Keratinocyte (primary cell): ENCODE measurements at regions not wholly inside any gene's neighbourhood (a gene's known extent, or its start where the extent isn't known, plus 50 kb on each side); places are given as distances from the start of the nearest gene placed in this dataset.

Experiments used
- DNase-seq: peaks from one replicate; pipeline ENCODE4 v3.0.0-alpha.2; 2011; ENCODE audit warnings: low read depth, missing footprints, low spot score
- FAIRE-seq: peaks from 2 replicates; lab custom pipeline; 2011; peaks lifted over from hg19 to GRCh38; lab: Jason Lieb, UNC
- H2AFZ ChIP-seq: 2 replicates; pipeline ENCODE4 v1.6.0; 2012; ENCODE audit warnings: low read length, control low read depth, inconsistent platforms; ENCODE audit not compliant: control insufficient read depth
- H3K27ac ChIP-seq: 2 replicates; pipeline ENCODE4 v1.5.1; 2011; ENCODE audit warnings: low read length; ENCODE audit not compliant: control insufficient read depth, insufficient read depth
- H3K27me3 ChIP-seq: 3 replicates; pipeline ENCODE4 v1.6.0; 2011; ENCODE audit warnings: low read length; ENCODE audit not compliant: control insufficient read depth, insufficient read depth; ENCODE audit errors: extremely low read depth
- H3K36me3 ChIP-seq, 2 experiments: 2 replicates in 1 of 2; 3 replicates in 1 of 2; pipeline ENCODE4 v1.5.1; 2011; ENCODE audit warnings: low read length in 2 of 2, mild to moderate bottlenecking in 1 of 2; ENCODE audit not compliant: control insufficient read depth in 2 of 2, insufficient read depth in 2 of 2; ENCODE audit errors: extremely low read depth in 1 of 2
- H3K4me1 ChIP-seq: 3 replicates; pipeline ENCODE4 v1.5.1; 2011; ENCODE audit warnings: low read length; ENCODE audit not compliant: control insufficient read depth, insufficient read depth; ENCODE audit errors: extremely low read depth
- H3K4me2 ChIP-seq: 3 replicates; pipeline ENCODE4 v1.6.0; 2011; ENCODE audit warnings: low read depth, low read length; ENCODE audit not compliant: control insufficient read depth, insufficient read depth; ENCODE audit errors: extremely low read depth
- H3K4me3 ChIP-seq, 3 experiments: fragments of 200-600 bp in 1 of 3; sonication (generic) in 1 of 3; 2 replicates in 2 of 3; 3 replicates in 1 of 3; pipeline ENCODE4 v1.5.1; 2011 to 2016; ENCODE audit warnings: low read length in 3 of 3, mild to moderate bottlenecking in 3 of 3, control low read depth in 2 of 3, inconsistent platforms in 1 of 3, low read depth in 1 of 3, mixed read lengths in 1 of 3, mixed run types in 1 of 3, moderate library complexity in 1 of 3; ENCODE audit not compliant: control insufficient read depth in 2 of 3, insufficient read depth in 2 of 3; ENCODE audit errors: extremely low read depth in 1 of 3
- H3K79me2 ChIP-seq: 2 replicates; pipeline ENCODE4 v1.6.0; 2012; ENCODE audit warnings: low read length; ENCODE audit not compliant: control insufficient read depth, insufficient read depth
- H3K9ac ChIP-seq: 3 replicates; pipeline ENCODE4 v1.6.0; 2011; ENCODE audit warnings: low read length; ENCODE audit not compliant: control insufficient read depth, insufficient read depth; ENCODE audit errors: extremely low read depth
- H3K9me1 ChIP-seq: 3 replicates; pipeline ENCODE4 v1.6.0; 2011; ENCODE audit warnings: low read length; ENCODE audit not compliant: control insufficient read depth, insufficient read depth; ENCODE audit errors: extremely low read depth
- H3K9me3 ChIP-seq: 2 replicates; pipeline ENCODE4 v1.5.1; 2012; ENCODE audit warnings: low read depth, low read length; ENCODE audit not compliant: control insufficient read depth
- H4K20me1 ChIP-seq: 3 replicates; pipeline ENCODE4 v1.6.0; 2011; ENCODE audit warnings: low read length; ENCODE audit not compliant: control insufficient read depth, insufficient read depth; ENCODE audit errors: extremely low read depth
- EZH2 ChIP-seq: IDR thresholded peaks from one replicate; pipeline ENCODE4 v1.6.1; 2012; ENCODE audit warnings: inconsistent platforms, mild to moderate bottlenecking, low read length, moderate library complexity
- dilution Hi-C: fragments of 300-500 bp; cut with MboI; formaldehyde crosslinking; loops from one replicate; pipeline ENCODE4 v1.7.0; 2020; ENCODE audit warnings: low sequenced_read_pairs; ENCODE audit not compliant: extremely low pct_ligation_motif_present
- TF ChIP-seq, protein P1 (sequence below), 3 experiments: IDR thresholded peaks in 1 of 3; conservative IDR thresholded peaks in 1 of 3; optimal IDR thresholded peaks in 1 of 3; 2 replicates in 2 of 3; 3 replicates in 1 of 3; pipeline versions ENCODE3 to v1.5.1; 2011; ENCODE audit warnings: low read length in 3 of 3, mild to moderate bottlenecking in 3 of 3, moderate library complexity in 2 of 3, control low read depth in 1 of 3, inconsistent platforms in 1 of 3; ENCODE audit not compliant: insufficient read depth in 2 of 3; ENCODE audit errors: extremely low read depth in 1 of 3

GRCh38 chr2:122469147-122469546, 713.7 kb downstream of the TSN start:
- DNase-seq = no peak
- H3K4me2 ChIP-seq = no peak overlapping the region
- dilution Hi-C loops = no loop called here

DNA sequence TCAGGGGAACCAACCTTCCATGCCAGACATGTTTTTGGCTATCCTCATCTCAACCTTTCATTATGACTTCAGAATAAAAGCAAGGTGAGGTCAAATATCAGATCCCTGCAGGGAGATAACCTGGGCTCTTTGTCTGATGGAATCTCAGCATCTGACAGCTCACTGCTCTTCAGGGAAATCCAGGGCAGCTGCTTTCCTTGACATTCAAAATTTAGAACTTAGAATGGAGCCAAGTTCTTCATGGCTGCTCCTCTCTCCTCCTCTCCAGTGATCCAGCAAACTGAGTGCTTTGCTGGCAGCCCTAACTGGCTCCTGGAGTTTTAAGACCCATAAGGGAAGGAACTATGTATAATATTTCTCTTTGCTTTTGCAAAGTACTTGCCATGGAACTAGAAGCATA, 716.3 kb downstream of the TSN start:
- no peak overlapping the region for H3K9ac ChIP-seq
- dilution Hi-C loops = no loop called here
- H3K4me3 ChIP-seq = no peak overlapping the region
- TF ChIP-seq, protein P1, sequence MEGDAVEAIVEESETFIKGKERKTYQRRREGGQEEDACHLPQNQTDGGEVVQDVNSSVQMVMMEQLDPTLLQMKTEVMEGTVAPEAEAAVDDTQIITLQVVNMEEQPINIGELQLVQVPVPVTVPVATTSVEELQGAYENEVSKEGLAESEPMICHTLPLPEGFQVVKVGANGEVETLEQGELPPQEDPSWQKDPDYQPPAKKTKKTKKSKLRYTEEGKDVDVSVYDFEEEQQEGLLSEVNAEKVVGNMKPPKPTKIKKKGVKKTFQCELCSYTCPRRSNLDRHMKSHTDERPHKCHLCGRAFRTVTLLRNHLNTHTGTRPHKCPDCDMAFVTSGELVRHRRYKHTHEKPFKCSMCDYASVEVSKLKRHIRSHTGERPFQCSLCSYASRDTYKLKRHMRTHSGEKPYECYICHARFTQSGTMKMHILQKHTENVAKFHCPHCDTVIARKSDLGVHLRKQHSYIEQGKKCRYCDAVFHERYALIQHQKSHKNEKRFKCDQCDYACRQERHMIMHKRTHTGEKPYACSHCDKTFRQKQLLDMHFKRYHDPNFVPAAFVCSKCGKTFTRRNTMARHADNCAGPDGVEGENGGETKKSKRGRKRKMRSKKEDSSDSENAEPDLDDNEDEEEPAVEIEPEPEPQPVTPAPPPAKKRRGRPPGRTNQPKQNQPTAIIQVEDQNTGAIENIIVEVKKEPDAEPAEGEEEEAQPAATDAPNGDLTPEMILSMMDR (optimal IDR thresholded peaks at IDR 0.05 in 1 of 3, IDR thresholded peaks at IDR 0.05 in 1 of 3, conservative IDR thresholded peaks at IDR 0.05 in 1 of 3; ENCODE audit: extremely low read depth in 1 of 3, insufficient read depth in 2 of 3, low read length in 3 of 3) = no peak
- no peak for TF ChIP-seq EZH2
- no peaks in the 10 kb centered on the region for H4K20me1 ChIP-seq
- H3K36me3 ChIP-seq = no peaks in the 10 kb centered on the region
- no peaks in the 10 kb centered on the region for H3K27me3 ChIP-seq
- no peaks in the 10 kb centered on the region for H3K79me2 ChIP-seq
- no peak overlapping the region for H3K27ac ChIP-seq
- no peaks in the 10 kb centered on the region for H3K9me3 ChIP-seq
- no peak for DNase-seq
- H3K4me2 ChIP-seq = no peak overlapping the region
- H3K4me1 ChIP-seq = no peaks in the 10 kb centered on the region
- FAIRE-seq = no peak
- no peak overlapping the region for H2AFZ ChIP-seq
- no peaks in the 10 kb centered on the region for H3K9me1 ChIP-seq

More at GRCh38 chr2:122469147-122469546, 713.7 kb downstream of the TSN start:
- Histone ChIP-seq H3K27ac (no peak overlapping the region), H3K4me1 (no peaks in the 10 kb centered on the region), H2AFZ (no peak overlapping the region), H3K9me3 (no peaks in the 10 kb centered on the region), H3K79me2 (no peaks in the 10 kb centered on the region), H3K4me3 (no peak overlapping the region), H4K20me1 (no peaks in the 10 kb centered on the region), H3K9ac (no peak overlapping the region), H3K36me3 (no peaks in the 10 kb centered on the region), H3K9me1 (no peaks in the 10 kb centered on the region), H3K27me3 (no peaks in the 10 kb centered on the region)
- no peak for FAIRE-seq
- TF ChIP-seq, protein P1 (optimal IDR thresholded peaks at IDR 0.05 in 1 of 3, IDR thresholded peaks at IDR 0.05 in 1 of 3, conservative IDR thresholded peaks at IDR 0.05 in 1 of 3; ENCODE audit: extremely low read depth in 1 of 3, insufficient read depth in 2 of 3, low read length in 3 of 3) = no peak
- no peak for TF ChIP-seq EZH2
